Muscle layer of colon (tissue), 2 donors: ENCODE measurements at regions not wholly inside any gene's neighbourhood (a gene's known extent, or its start where the extent isn't known, plus 50 kb on each side); places are given as distances from the start of the nearest gene placed in this dataset.
"Not testable (repeated sequence)": the region's sequence is repeated elsewhere in the genome, so short reads cannot be mapped to it uniquely, and the experiment has no call there.

Experiments used
- H3K27ac ChIP-seq: one replicate; pipeline ENCODE4 v1.7.0; 2013; ENCODE audit warnings: low read depth, mild to moderate bottlenecking, low read length, moderate library complexity
- H3K27me3 ChIP-seq, 2 donors: one replicate each; pipeline ENCODE4 v1.7.0; 2013; ENCODE audit warnings: low read length in 2 of 2, mild to moderate bottlenecking in 2 of 2; ENCODE audit not compliant: insufficient read depth in 2 of 2, control insufficient read depth in 1 of 2
- H3K36me3 ChIP-seq: one replicate; pipeline ENCODE4 v1.7.0; 2013; ENCODE audit warnings: mild to moderate bottlenecking, low read length; ENCODE audit not compliant: insufficient read depth
- H3K4me1 ChIP-seq: one replicate; pipeline ENCODE4 v1.7.0; 2013; ENCODE audit warnings: mild to moderate bottlenecking, low read length; ENCODE audit not compliant: insufficient read depth
- H3K4me3 ChIP-seq, 2 donors: one replicate each; pipeline ENCODE4 v1.7.0; 2013; ENCODE audit warnings: low read length in 2 of 2, low read depth in 1 of 2, mild to moderate bottlenecking in 1 of 2, moderate library complexity in 1 of 2
- H3K9ac ChIP-seq: one replicate; pipeline ENCODE4 v1.7.0; 2013; ENCODE audit warnings: low read length
- H3K9me3 ChIP-seq: one replicate; pipeline ENCODE4 v1.7.0; 2013; ENCODE audit warnings: mild to moderate bottlenecking, low read length
- donor health status: abdominal sarcoma.
- donor health status: Adenocarcinoma of cecum.

- Histone ChIP-seq H3K27me3 (no peaks in the 10 kb centered on the region), H3K36me3 (no peaks in the 10 kb centered on the region), H3K9me3 (no peaks in the 10 kb centered on the region), H3K9ac (no peak overlapping the region), H3K27ac (no peak overlapping the region), H3K4me3 (no peak overlapping the region), H3K4me1 (no peaks in the 10 kb centered on the region)
Measured at GRCh38 chr15:31193291-31193690, 91.8 kb upstream of the TRPM1 start.

- no peaks in the 10 kb centered on the region for H3K36me3 ChIP-seq
- no peak overlapping the region for H3K9ac ChIP-seq
- H3K4me1 ChIP-seq = peaks cover 8% of the 10 kb centered on the region
- no peak overlapping the region for H3K4me3 ChIP-seq
- H3K27ac ChIP-seq = no peak overlapping the region
- H3K9me3 ChIP-seq = no peaks in the 10 kb centered on the region
- no peaks in the 10 kb centered on the region for H3K27me3 ChIP-seq
Measured at GRCh38 chr15:31195871-31196270, 94.3 kb upstream of the TRPM1 start.

- Histone ChIP-seq H3K36me3 (no peaks in the 10 kb centered on the region), H3K4me1 (peaks cover 10% of the 10 kb centered on the region), H3K9ac (no peak overlapping the region), H3K4me3 (no peak overlapping the region), H3K9me3 (no peaks in the 10 kb centered on the region), H3K27me3 (no peaks in the 10 kb centered on the region), H3K27ac (no peak overlapping the region)
Measured at GRCh38 chr15:31197497-31198414, 96.2 kb upstream of the TRPM1 start.

- Histone ChIP-seq H3K4me3 (no peak overlapping the region), H3K9ac (no peak overlapping the region), H3K36me3 (no peaks in the 10 kb centered on the region), H3K9me3 (no peaks in the 10 kb centered on the region), H3K4me1 (peaks cover 27% of the 10 kb centered on the region), H3K27ac (no peak overlapping the region), H3K27me3 (no peaks in the 10 kb centered on the region)
Measured at GRCh38 chr15:31200735-31201151, 99.2 kb upstream of the TRPM1 start.

- Histone ChIP-seq H3K27ac (no peak overlapping the region), H3K27me3 (no peaks in the 10 kb centered on the region), H3K9me3 (no peaks in the 10 kb centered on the region), H3K4me1 (peaks cover 27% of the 10 kb centered on the region), H3K4me3 (no peak overlapping the region), H3K36me3 (no peaks in the 10 kb centered on the region), H3K9ac (no peak overlapping the region)
Measured at GRCh38 chr15:31202953-31203352, 101.4 kb upstream of the TRPM1 start.

- H3K4me3 ChIP-seq = no peak overlapping the region
- no peak overlapping the region for H3K27ac ChIP-seq
- H3K4me1 ChIP-seq = peaks cover 27% of the 10 kb centered on the region
- no peaks in the 10 kb centered on the region for H3K36me3 ChIP-seq
- no peak overlapping the region for H3K9ac ChIP-seq
- H3K27me3 ChIP-seq = no peaks in the 10 kb centered on the region
- H3K9me3 ChIP-seq = no peaks in the 10 kb centered on the region
Measured at GRCh38 chr15:31203999-31204398, 102.5 kb upstream of the TRPM1 start.

- no peak overlapping the region for H3K9ac ChIP-seq
- no peak overlapping the region for H3K27ac ChIP-seq
- H3K27me3 ChIP-seq = no peaks in the 10 kb centered on the region
- H3K4me3 ChIP-seq = no peak overlapping the region
- H3K36me3 ChIP-seq = no peaks in the 10 kb centered on the region
- no peaks in the 10 kb centered on the region for H3K9me3 ChIP-seq
- peaks cover 17% of the 10 kb centered on the region for H3K4me1 ChIP-seq
Measured at GRCh38 chr15:31206386-31207181, 105.1 kb upstream of the TRPM1 start.

GRCh38 chr15:31207246-31207645 is 105.7 kb upstream of the TRPM1 start:
- H3K9me3 ChIP-seq = no peaks in the 10 kb centered on the region
- H3K4me1 ChIP-seq = peaks cover 17% of the 10 kb centered on the region
- no peak overlapping the region for H3K4me3 ChIP-seq
- H3K36me3 ChIP-seq = no peaks in the 10 kb centered on the region
- no peak overlapping the region for H3K27ac ChIP-seq
- no peaks in the 10 kb centered on the region for H3K27me3 ChIP-seq
- H3K9ac ChIP-seq = no peak overlapping the region

GRCh38 chr15:31207861-31208260 is 106.3 kb upstream of the TRPM1 start:
- H3K27ac ChIP-seq, H3K9ac ChIP-seq, H3K4me3 ChIP-seq, H3K27me3 ChIP-seq, H3K36me3 ChIP-seq, H3K9me3 ChIP-seq: not testable (repeated sequence)
- H3K4me1 ChIP-seq = peaks cover 16% of the 10 kb centered on the region

- Histone ChIP-seq H3K4me1 (peaks cover 7% of the 10 kb centered on the region), H3K27me3 (no peaks in the 10 kb centered on the region), H3K27ac (no peak overlapping the region), H3K9ac (no peak overlapping the region), H3K4me3 (no peak overlapping the region), H3K36me3 (no peaks in the 10 kb centered on the region), H3K9me3 (no peaks in the 10 kb centered on the region)
Measured at GRCh38 chr15:31208817-31209216, 107.3 kb upstream of the TRPM1 start.

GRCh38 chr15:31211353-31211752 is 109.8 kb upstream of the TRPM1 start:
- H3K9me3 ChIP-seq = no peaks in the 10 kb centered on the region
- H3K4me3 ChIP-seq = no peak overlapping the region

More at GRCh38 chr15:31211353-31211752, 109.8 kb upstream of the TRPM1 start:
- H3K27me3 ChIP-seq = no peaks in the 10 kb centered on the region
- no peaks in the 10 kb centered on the region for H3K36me3 ChIP-seq
- H3K27ac ChIP-seq = no peak overlapping the region
- no peak overlapping the region for H3K9ac ChIP-seq
- peaks cover 9% of the 10 kb centered on the region for H3K4me1 ChIP-seq
